Omental fat pad (tissue), 3 donors: ENCODE measurements at regions not wholly inside any gene's neighbourhood (a gene's known extent, or its start where the extent isn't known, plus 50 kb on each side); places are given as distances from the start of the nearest gene placed in this dataset.
"Not testable (repeated sequence)": the region's sequence is repeated elsewhere in the genome, so short reads cannot be mapped to it uniquely, and the experiment has no call there.

Experiments
- ATAC-seq: fragments of 150-250 bp; one replicate; pipeline ENCODE4 v1.9.1; 2016; ENCODE audit warnings: mild to moderate bottlenecking, moderate library complexity; ENCODE audit not compliant: low FRiP score
- DNase-seq: peaks from one replicate; pipeline ENCODE4 v3.0.0-alpha.2; 2019; ENCODE audit warnings: low spot score
- TF ChIP-seq, protein P1 (sequence below), 3 donors: fragments of 450-650 bp; IDR thresholded peaks; one replicate each; pipeline ENCODE4 v1.5.1; 2016 to 2017; ENCODE audit warnings: antibody characterized with exemption in 3 of 3, mild to moderate bottlenecking in 3 of 3, moderate library complexity in 2 of 3

DNA sequence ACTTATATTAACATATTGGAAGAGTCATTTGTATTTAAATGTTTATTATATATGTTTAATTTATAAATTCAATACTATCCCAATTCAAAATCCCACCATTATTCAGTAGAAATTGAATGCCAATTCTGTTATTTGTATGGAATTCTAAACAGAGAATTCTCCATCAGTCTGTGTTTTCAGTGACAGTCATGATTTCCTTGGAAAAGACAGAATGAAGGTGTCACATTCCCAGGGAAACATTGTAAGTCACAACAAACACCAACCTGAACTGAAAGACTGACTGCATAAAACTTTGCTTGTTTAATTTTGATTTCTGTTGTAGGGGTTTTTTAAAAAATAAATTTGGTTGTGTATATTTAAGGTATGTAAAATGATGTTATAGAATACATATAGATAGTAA is 769.8 kb upstream of the BCHE start:
- ATAC-seq (no peak), DNase-seq (no peak)
- TF ChIP-seq, protein P1, sequence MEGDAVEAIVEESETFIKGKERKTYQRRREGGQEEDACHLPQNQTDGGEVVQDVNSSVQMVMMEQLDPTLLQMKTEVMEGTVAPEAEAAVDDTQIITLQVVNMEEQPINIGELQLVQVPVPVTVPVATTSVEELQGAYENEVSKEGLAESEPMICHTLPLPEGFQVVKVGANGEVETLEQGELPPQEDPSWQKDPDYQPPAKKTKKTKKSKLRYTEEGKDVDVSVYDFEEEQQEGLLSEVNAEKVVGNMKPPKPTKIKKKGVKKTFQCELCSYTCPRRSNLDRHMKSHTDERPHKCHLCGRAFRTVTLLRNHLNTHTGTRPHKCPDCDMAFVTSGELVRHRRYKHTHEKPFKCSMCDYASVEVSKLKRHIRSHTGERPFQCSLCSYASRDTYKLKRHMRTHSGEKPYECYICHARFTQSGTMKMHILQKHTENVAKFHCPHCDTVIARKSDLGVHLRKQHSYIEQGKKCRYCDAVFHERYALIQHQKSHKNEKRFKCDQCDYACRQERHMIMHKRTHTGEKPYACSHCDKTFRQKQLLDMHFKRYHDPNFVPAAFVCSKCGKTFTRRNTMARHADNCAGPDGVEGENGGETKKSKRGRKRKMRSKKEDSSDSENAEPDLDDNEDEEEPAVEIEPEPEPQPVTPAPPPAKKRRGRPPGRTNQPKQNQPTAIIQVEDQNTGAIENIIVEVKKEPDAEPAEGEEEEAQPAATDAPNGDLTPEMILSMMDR (IDR thresholded peaks at IDR 0.05), result no peak

DNA sequence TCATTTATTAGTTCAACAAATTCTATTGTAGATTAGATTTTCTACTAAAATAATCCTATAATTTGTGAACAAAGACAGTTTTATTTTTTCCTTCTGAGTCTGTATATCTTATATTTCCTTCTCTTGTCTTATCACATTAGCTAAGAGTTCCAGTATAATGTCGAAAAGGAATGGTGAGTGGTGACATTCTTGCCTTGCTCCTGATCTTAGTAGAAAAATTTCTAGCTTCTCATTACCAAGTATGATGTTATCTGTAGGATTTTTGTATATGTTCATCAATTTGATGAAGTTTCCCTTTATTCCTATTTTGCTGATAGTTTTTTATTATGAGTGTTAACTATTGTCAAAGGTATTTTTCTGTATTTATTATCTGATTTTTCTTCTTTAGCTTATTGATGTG is 756.6 kb upstream of the BCHE start:
- TF ChIP-seq, protein P1 (IDR thresholded peaks at IDR 0.05), result no peak
- ATAC-seq (no peak), DNase-seq (no peak)

DNA sequence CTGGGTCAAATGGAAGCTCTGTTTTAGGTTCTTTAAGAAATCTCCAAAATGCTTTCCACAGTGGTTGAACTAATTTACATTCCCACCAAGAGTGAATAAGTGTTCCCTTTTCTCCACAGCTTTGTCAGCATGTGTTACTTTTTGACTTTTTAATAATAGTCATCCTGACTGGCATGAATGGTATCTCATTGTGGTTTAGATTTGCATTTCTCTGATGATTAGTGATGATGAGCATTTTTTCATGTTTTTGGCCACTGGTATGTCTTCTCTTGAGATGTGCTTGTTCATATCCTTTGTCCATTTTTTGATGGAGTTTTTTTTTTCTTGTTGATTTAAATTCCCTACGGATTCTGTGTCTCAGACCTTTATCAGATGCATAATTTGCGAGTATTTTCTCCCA is 745.0 kb upstream of the BCHE start:
- DNase-seq (no peak), ATAC-seq (no peak)
- TF ChIP-seq, protein P1 (IDR thresholded peaks at IDR 0.05), result no peak

DNA sequence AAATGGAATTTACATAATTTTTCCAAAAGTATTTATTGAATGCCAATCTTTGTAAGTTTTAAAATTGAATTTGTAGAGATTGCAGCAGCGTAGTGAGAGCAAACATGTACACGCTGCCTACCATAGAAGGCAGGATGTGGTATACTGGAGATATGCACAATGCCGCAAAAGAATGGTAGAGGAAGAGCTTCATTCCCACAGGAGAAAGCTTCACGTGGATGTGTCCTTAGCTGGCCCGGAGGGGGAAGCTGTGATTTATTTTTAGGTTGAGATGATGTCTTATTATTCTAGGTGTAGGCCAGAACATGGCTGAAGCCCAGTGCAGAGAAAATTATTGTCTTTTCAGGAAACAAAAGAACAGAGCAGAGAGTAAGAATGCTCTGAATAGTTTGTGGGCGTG is 743.3 kb upstream of the BCHE start:
- TF ChIP-seq, protein P1 (IDR thresholded peaks at IDR 0.05), result no peak
- ATAC-seq (no peak), DNase-seq (no peak)

DNA sequence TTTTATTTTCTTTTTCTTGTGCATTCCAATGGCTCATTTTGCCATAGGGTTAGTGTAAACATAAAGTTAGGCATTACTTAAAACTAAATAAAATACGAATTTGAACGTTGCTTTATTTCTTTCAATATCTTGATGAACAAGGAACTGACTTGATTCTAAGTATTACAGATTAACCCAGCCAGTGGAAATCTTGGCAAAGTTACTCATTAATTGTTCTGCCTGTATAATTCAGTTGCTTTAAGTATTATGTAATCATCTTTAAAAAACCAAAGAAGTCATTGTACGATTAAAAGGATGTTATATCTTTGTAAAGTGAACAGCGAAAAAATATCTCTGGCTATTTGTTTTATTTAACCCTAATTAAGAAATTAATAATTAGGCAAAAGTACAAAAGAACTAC is 737.9 kb upstream of the BCHE start:
- no peak for DNase-seq
- TF ChIP-seq, protein P1 (IDR thresholded peaks at IDR 0.05), result no peak
- no peak for ATAC-seq

DNA sequence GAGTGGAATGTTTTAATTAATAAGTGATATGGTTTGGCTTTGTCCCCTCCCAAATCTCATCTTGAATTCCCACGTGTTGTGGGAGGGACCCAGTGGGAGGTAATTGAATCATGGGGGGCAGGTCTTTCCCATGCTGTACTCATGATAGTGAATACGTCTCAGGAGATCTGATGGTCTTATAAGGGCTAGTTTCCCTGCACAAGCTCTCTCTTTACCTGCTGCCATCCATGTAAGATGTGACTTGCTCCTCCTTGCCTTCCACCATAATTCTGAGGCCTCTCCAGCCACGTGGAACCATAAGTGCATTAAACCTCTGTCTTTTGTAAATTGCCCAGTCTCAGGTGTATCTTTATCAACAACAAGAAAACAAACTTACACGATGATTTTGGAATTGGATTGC is 734.5 kb upstream of the BCHE start:
- ATAC-seq, DNase-seq: not testable (repeated sequence)

DNA sequence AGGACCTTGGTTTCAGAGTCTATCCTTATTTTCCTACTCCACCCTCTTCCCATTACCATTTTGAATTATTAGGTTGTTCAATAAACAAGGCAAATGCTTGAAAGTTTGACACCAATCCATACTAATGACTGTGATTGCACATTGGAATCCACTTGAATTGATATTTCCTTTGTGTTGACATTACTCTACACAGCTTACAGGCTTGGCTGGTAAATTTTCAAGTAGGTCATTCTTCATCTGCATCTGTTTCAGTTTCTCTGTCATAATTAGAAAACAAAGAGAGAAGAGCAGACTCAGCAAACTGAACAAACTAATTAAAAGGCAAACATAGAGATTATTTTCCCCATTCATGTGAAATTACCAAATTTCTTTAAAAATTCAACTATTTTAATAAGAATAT is 732.9 kb upstream of the BCHE start:
- DNase-seq (no peak), ATAC-seq (no peak)
- TF ChIP-seq, protein P1 (IDR thresholded peaks at IDR 0.05), result no peak

DNA sequence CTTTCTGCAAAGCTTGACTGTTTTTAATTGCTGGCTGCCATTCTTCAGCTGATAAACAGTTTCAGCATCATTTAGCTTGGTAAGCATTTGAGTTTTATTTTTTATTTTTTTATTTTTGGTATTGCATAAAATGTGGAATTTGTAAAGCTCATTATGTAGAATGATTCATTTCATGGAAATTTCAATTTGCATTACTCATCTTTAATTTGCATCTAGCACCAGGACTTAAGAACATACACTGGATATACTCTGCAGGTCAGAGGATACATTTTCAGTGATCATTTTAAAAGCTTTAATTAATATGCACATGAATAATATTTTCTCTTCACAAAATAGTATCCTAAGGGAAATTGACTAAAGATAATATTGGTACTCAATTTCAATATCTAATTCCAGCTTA is 732.4 kb upstream of the BCHE start:
- ATAC-seq, result no peak
- DNase-seq, result no peak
- TF ChIP-seq, protein P1 (IDR thresholded peaks at IDR 0.05), result no peak
